Endothelial cell of umbilical vein (primary cell): ENCODE measurements at regions not wholly inside any gene's neighbourhood (a gene's known extent, or its start where the extent isn't known, plus 50 kb on each side); places are given as distances from the start of the nearest gene placed in this dataset.

Source experiments
- CTCF ChIP-seq, 2 donors: IDR thresholded peaks; 1 replicate in 1 of 2; 2 replicates in 1 of 2; pipeline ENCODE4 v1.5.1; 2011; ENCODE audit warnings: low read length in 2 of 2, mild to moderate bottlenecking in 2 of 2, moderate library complexity in 2 of 2, control low read depth in 1 of 2, inconsistent platforms in 1 of 2, low read depth in 1 of 2; ENCODE audit not compliant: insufficient read depth in 1 of 2; ENCODE audit errors: extremely low read depth in 1 of 2
- EZH2 ChIP-seq: IDR thresholded peaks from 2 replicates; pipeline ENCODE4 v1.6.1; 2012; ENCODE audit warnings: borderline replicate concordance, low read depth, mild to moderate bottlenecking, moderate library complexity, low read length, inconsistent platforms; ENCODE audit not compliant: severe bottlenecking
- FOS ChIP-seq: IDR thresholded peaks from 2 replicates; pipeline ENCODE4 v1.6.1; 2011; ENCODE audit warnings: mild to moderate bottlenecking, low read length, moderate library complexity, borderline replicate concordance; ENCODE audit not compliant: insufficient read depth

- no peak for TF ChIP-seq EZH2
- TF ChIP-seq CTCF (IDR thresholded peaks at IDR 0.05; ENCODE audit: extremely low read depth in 1 of 2, insufficient read depth in 1 of 2, low read depth in 1 of 2, low read length in 2 of 2) = no peak
- no peak for TF ChIP-seq FOS
Measured at GRCh38 chr10:1933215-1933614, 195.9 kb upstream of the ADARB2 start.
